GM21360 (cell line): ENCODE measurements at regions not wholly inside any gene's neighbourhood (a gene's known extent, or its start where the extent isn't known, plus 50 kb on each side); places are given as distances from the start of the nearest gene placed in this dataset.

Experiments used
- ATAC-seq: cut with Tn5 transposase; IDR thresholded peaks from one replicate; pipeline ENCODE4 v1.9.1; 2021; ENCODE audit warnings: mild to moderate bottlenecking, moderate library complexity; ENCODE audit not compliant: unreplicated experiment

GRCh38 chr3:110070161-110070916 lies 733.0 kb upstream of the DPPA4 start:
- no peak for ATAC-seq

- ATAC-seq = no peak
Measured at GRCh38 chr3:110074095-110074494, 736.7 kb upstream of the DPPA4 start.

- no peak for ATAC-seq
Measured at GRCh38 chr3:110077093-110077492, 739.7 kb upstream of the DPPA4 start.

- ATAC-seq = no peak
Measured at GRCh38 chr3:110093411-110093810, 756.1 kb upstream of the DPPA4 start.

GRCh38 chr3:110093812-110094401 lies 756.6 kb upstream of the DPPA4 start:
- ATAC-seq = no peak

GRCh38 chr3:110099711-110100110 lies 762.4 kb upstream of the DPPA4 start:
- no peak for ATAC-seq

GRCh38 chr3:110101361-110101760 lies 764.0 kb upstream of the DPPA4 start:
- ATAC-seq = no peak

GRCh38 chr3:110106805-110107204 lies 769.5 kb upstream of the DPPA4 start:
- no peak for ATAC-seq

- ATAC-seq = no peak
Measured at GRCh38 chr3:110123946-110124345, 786.6 kb upstream of the DPPA4 start.

- no peak for ATAC-seq
Measured at GRCh38 chr3:110126065-110126464, 788.7 kb upstream of the DPPA4 start.

GRCh38 chr3:110133971-110134370 lies 796.6 kb upstream of the DPPA4 start:
- no peak for ATAC-seq

GRCh38 chr3:110139048-110139447 lies 801.7 kb upstream of the DPPA4 start:
- no peak for ATAC-seq

- ATAC-seq = no peak
Measured at GRCh38 chr3:110139821-110140220, 802.5 kb upstream of the DPPA4 start.

- ATAC-seq = no peak
Measured at GRCh38 chr3:110149763-110150162, 812.4 kb upstream of the DPPA4 start.

- ATAC-seq = no peak
Measured at GRCh38 chr3:110157221-110157620, 819.9 kb upstream of the DPPA4 start.

- ATAC-seq = no peak
Measured at GRCh38 chr3:110164632-110165369, 827.5 kb upstream of the DPPA4 start.

- ATAC-seq = no peak
Measured at GRCh38 chr3:110165370-110165743, 828.0 kb upstream of the DPPA4 start.

GRCh38 chr3:110165753-110166152 lies 828.4 kb upstream of the DPPA4 start:
- no peak for ATAC-seq

- ATAC-seq = no peak
Measured at GRCh38 chr3:110166791-110167190, 829.4 kb upstream of the DPPA4 start.

GRCh38 chr3:110174908-110175307 lies 837.6 kb upstream of the DPPA4 start:
- ATAC-seq = no peak

- ATAC-seq = no peak
Measured at GRCh38 chr3:110178965-110179364, 841.6 kb upstream of the DPPA4 start.

GRCh38 chr3:110180733-110181132 lies 843.4 kb upstream of the DPPA4 start:
- ATAC-seq = no peak
